ENCODE measurements at regions not wholly inside any gene's neighbourhood (a gene's known extent, or its start where the extent isn't known, plus 50 kb on each side); places are given as distances from the start of the nearest gene placed in this dataset.
"Not testable (repeated sequence)": the region's sequence is repeated elsewhere in the genome, so short reads cannot be mapped to it uniquely, and the experiment has no call there.

DNA sequence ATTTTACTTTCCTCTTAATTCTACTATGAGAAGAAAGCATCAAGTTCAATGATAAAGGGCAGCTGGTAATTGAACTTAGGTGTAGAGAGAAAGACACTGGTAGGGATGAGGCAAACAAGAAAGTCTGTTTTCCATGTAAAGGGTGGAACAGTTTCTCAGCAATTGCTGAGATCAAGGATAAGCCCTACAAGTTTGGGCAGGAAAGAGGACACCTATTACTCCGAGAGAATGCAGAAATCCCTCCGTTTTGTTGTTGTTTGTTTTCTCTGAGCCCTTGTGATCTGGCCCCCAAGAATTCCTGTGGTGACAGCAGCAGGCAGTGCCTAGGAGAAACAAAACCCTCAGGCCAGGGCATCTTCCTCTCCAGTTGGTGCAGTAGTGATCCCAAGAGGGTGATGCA lies 324.7 kb downstream of the SPATA31A6 start:
- TF ChIP-seq POLR2A (IDR thresholded peaks at IDR 0.05; ENCODE audit: low read length); GATA1 (IDR thresholded peaks at IDR 0.05; ENCODE audit: low read depth, low read length): not testable (repeated sequence)

Measured in erythroblast (primary cell).